Hepatic stellate cell (primary cell): ENCODE measurements at regions not wholly inside any gene's neighbourhood (a gene's known extent, or its start where the extent isn't known, plus 50 kb on each side); places are given as distances from the start of the nearest gene placed in this dataset.
"Not testable (repeated sequence)": the region's sequence is repeated elsewhere in the genome, so short reads cannot be mapped to it uniquely, and the experiment has no call there.

ENCODE experiments used
- DNase-seq: peaks from one replicate; pipeline ENCODE4 v3.0.0; 2011; ENCODE audit warnings: low spot score

DNA sequence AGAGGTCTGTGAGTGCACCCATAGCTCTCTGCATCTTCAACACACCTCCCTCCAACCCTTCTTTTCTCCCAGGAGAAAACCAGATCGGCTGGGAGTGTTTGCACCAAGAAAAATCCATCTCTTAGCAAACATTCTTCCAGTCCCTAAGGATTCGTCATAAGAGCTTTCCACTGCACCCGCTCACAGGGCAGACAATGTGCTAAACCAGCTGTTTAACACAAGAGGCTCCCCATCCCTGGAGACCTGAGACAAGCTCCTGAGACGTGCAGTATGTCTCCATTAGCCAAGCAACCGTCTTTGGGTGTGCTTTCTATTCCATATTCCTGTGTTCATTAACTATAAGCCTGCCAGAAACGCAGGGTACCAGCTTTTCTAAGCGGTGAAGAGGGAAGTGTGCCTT, 93.6 kb upstream of the ZNF462 start:
- no peak for DNase-seq

DNA sequence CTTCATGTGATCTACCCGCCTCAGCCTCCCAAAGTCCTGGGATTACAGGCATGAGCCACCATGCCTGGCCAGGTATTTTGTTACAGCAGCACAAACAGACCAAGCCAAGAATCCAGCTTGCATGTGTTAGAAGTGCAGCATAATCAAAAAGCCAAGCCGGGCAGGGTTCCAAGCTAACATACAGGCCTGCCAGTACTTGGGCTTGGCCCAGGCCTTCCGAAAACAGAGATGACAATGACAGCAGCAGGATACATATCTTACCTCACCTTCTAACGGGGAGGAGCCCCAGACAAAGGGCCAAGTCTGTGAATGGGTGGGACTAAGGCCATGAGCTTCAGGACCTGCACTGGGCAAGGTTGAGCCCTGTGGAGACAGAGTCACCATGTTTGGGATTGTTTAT, 91.4 kb upstream of the ZNF462 start:
- DNase-seq, result no peak

DNA sequence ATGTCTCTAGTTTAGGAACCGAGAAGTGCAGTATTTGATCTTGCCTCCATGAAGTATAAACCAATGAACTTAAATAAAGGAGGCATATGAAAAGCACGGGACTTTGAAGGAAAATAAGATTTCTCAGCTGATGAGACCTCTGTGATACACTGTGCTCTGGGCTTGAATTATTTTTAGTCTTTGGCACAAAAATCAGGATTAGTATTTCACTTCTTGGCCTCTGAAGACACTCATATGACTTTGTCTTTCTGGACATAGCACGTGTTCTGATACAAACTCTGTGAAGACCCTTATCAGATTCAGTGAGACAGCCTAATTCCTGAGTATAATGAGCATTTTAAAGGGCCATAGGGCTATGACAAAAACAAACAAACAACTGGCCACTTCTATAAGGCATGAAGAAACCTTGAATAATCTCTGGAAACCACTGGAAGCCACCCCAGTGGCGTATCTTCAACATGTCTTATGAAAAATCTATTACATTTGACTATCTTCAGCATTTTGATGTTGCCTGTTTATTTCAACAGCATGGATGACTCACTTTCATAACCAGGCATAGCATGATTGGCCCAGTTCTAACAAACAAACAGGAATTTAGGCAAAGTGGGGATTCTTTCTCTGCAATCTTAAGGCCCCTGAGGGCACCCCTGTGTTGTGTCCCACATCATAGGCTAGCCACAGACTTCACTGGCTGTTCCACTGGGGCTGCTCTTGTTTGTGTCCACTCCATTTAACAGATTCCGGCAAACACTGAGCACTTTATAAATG, 90.3 kb upstream of the ZNF462 start:
- DNase-seq, result no peak

DNA sequence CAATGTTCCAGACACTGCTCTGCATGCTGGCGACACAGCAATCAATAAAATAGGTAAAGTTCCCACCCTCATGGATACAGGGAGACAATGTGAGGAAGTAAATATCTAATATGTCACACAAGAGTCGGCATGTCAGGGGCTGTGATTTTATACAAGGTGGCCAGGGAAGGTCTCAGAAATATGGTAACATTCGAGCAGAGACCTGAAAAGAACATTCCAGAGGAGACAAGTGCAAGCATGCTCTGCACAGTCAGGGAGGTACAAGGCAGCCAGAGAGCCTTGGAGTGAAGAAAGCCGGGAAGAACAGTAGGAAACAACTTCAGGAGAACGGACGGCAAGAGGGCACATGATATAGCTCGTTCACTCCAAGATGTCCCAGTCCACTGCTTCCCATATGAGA, 89.2 kb upstream of the ZNF462 start:
- no peak for DNase-seq

DNA sequence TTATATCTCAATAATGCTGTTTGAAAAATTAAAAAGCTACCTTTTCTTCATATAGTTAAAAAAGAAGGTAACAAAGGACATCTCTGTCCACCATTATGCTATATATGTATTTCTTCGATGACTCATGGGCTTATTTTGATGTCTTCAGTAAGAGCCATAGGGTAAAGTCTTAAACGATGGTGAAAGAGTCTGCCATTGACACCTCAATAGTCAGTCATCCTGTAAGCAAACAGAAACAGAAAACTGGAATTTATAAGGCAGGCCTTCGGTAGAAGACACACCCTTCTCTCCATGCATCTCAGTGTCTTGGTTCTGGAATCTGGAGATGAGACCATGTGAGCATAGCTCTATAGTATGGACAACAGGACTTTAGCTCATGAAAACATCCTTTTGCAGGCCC, 87.0 kb upstream of the ZNF462 start:
- DNase-seq, result no peak

DNA sequence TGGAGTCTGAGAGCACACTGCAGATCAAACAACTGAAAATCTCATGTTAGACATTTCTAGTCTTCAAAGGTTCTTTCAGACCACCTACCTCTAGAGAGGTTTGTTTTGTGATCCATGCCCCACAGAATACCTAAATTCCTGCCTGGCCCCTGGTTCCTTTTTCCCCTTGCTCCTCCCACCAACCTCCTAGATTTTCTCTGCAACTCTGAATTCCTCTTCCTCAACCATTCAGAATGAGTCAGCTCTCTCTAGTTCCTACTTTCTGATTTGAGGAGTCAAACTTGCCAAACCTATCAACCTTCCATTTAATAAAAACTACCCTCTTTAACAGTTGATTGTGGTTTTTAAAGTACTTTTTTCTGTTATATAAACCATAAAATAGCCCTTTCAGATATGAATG, 83.2 kb upstream of the ZNF462 start:
- no peak for DNase-seq

DNA sequence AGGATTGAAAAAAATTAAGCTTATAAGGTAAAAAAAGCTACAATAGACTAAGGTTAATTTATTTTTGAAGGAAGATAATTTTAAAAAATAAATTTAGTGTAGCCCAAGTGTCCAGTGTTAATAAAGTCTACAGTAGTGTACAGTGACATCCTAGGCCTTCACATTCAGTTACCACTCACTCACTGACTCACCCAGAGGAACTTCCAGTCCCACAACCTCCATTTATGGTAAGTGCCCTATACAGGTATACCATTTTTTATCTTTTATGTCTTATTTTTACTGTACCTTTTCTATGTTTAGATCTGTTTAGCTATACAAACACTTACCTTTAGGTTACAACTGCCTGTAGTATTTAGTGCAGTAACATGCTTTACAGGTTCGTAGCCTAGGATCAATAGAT, 79.8 kb upstream of the ZNF462 start:
- no peak for DNase-seq

DNA sequence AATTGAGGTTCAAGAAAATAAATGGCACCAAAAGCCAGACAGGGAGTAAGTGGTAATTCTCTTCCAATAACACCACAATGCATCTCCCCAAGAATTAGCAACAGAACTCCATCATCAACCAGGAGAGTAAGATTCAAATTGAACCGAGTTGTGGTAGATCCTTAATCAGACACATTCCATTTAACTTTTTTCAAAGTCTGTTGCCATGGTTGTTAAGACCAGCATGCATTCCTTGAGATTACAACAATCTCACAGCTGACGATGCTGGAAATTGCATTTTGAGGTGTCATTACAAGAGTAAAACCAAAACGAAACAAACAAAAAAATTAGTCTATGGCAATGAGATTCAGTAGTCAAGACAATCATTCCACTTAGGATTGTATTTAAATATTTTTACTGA, 78.9 kb upstream of the ZNF462 start:
- DNase-seq, result no peak

DNA sequence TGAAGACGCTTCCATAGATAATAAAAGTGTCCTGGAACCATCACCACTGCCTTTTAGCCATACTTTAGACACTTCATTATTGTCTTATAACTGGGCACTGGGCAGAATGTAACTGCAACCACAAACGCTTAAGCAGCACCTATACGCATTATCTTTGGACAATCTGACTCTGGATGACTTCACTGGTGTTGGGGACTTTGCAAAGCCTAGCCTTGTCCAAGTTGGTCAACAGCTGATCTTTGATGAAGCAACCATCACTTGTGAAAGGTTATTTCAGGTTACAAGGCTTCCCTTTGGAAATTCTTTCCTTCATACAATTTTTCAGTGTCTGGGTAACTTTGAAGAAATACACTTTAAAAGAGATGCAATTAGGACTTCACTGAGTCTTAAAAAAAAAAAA, 77.8 kb upstream of the ZNF462 start:
- no peak for DNase-seq

DNA sequence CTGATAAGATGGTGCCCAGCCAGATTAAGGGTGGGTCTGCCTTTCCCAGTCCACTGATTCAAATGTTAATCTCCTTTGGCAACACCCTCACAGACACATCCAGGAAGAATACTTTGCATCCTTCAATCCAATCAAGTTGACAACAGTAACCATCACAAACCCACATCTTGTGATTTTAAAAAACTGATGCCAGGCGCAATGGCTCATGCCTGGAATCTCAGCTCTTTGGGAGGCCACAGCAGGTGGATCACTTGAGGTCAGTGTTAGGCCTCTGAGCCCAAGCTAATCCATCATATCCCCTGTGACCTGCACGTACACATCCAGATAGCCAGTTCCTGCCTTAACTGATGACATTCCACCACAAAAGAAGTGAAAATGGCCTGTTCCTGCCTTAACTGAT, 74.9 kb upstream of the ZNF462 start:
- DNase-seq, result not testable (repeated sequence)

DNA sequence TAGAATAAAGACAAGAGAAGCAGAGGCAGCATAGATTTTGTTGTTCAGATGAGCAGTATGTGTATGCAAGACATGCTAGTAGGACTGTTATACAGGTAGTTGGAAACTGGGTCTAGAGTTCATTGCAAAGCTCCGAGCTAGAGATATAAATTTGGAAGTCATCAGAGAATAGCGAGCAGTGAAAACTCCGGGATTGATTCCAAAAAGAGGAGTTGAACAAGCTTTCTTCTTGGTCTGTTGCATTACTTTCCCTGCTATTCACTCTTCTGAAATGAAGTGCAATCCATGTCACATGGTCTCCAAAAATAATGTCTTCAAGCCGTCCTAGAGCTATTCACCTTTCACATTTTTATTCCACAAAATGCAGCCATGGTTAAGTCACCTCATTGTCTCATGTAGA, 67.9 kb upstream of the ZNF462 start:
- DNase-seq, result no peak

DNA sequence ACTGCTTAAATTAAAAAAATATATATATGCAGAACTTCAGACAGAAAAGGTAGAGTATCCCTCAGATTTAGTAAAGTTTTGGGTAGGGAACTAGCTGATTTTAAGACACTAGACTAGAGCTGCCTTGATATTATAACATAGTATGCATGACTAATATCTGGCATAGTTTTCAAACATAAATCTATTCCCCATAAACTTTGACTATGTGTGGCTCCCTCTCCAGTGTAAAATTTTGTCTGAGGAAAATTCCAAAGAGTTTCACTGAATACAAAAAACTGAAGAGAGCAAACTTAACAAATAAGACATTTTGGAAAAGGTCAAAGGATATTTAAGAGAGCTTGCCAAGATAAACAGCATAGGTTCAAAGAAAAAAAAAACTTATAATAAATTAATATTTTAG, 66.2 kb upstream of the ZNF462 start:
- DNase-seq, result no peak

DNA sequence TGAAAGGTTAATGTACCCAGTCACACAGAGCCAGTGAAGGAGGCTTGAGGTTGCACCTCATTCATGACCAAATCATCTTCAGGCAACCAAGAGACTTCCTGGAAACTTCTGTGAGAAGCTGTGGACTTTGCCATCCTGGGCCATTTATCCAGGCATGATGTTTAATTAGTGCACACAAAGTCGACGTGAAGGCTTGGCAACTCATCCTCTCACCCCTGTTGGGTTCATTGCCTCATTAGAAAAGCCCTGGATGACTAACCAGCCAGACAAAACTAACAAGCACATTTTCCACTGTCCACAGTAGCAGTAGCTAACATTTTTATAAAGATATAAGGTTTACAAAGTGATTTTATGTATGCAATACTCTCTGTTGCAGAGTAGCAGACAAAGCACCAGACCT, 65.7 kb upstream of the ZNF462 start:
- DNase-seq, result no peak

DNA sequence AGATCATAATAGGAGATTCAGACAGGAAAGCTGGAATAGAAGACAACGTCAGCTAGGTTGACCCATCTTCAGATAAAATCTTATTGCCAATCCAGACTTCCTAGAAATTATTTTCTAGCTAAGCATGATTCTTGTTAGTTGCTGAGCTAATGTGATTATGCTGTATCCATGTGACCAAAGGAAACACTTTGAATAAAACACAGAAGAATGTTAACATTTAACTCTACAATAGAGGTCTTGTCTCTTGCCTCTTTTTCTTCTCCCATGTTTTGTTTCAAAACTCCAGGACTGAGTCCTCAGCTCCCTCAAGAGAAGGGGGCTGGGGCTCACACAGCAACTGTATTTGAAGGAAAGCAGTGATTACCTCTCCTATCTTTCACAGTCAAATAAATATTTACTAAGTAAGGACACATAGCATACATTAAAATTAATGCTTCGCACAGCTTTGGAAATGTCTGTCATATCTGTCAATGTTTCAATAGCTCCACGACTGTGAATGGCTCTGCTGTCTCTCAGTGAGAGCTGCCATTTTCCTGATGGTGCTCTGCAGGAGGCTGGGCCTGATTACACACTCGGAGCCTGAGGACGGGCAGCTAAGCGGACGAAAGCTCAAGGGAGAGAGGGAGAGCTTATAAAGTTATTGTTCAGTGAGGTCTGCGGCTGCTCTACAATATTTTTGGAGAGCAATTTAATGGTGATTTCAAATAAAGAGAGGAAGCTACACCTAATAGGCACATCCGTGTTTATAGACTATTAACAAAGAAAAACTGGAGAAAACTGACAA, 64.8 kb upstream of the ZNF462 start:
- no peak for DNase-seq

DNA sequence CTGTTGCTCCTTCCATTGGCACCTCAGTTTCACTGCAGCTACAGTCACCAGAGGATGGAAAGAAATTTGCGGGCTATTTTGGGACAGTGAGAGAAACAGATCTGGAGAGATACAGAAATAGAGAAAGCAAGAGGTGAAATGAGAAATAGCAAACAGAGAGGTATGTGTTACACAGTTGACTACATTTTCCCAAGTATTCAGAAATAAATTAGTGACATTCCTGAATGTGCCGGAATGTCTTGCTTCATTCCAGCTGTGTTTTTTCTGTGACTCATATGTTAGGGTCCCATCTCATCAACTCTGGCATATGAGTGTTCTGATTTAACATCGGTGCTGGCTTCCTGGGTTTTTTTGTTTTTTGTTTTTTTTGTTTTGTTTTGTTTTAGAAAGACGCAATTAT, 63.8 kb upstream of the ZNF462 start:
- peak; percentile 77 for DNase-seq

DNA sequence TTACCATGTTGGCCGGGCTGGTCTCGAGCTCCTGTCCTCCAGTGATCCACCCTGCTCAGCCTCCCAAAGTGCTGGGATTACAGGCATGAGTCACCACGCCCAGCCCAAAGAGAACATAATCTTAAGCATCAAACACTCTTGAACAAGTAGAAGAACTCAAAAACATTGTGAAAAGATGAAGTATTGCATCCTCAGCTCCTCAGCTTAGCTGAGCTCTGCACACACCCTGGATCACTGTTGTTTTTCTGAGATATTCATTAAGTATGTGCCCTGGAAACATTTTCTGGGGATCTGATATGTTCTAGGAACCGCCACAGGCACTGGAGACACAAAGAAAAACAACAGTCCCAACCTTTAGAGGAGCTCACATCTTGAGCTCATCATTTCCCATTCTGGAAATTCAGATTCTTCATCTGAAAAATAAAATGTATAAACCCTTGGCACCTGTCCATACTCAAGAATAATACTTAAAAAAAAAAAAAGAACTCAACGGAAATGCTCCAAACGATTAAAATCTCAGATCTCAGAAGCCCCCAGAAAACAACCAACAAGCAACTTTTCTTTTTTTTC, 62.2 kb upstream of the ZNF462 start:
- peak; percentile 17 for DNase-seq

DNA sequence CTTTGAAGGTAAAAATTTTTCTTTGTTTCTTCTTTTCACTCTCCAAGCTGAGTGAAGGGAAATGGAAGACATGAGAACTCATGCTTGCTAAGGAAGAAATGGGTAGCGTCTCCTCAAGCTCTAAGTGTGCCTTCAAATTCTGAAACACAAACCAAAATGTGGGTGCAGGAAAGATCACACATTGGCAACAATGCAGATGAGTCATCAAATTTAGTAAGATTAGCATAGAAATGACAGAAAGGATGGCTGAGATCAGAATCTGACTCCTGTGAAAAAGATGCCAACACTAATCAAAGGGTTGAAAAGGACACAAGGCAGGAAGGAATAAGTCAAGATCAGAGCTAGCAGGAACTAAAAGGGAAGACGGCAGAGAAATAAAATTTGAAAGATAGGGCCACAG, 61.1 kb upstream of the ZNF462 start:
- no peak for DNase-seq
